Loucy (cell line): ENCODE measurements at regions not wholly inside any gene's neighbourhood (a gene's known extent, or its start where the extent isn't known, plus 50 kb on each side); places are given as distances from the start of the nearest gene placed in this dataset.
A peak's percentile ranks its signal among the peaks of the same experiment; 100 is the strongest.

Experiments used
- H2AFZ ChIP-seq: fragments of 200-600 bp; sonication (generic); 2 replicates; pipeline ENCODE4 v1.6.0; 2016; ENCODE audit warnings: antibody characterized with exemption, mild to moderate bottlenecking, low read length, moderate library complexity
- H3F3A ChIP-seq: fragments of 200-600 bp; 2 replicates; pipeline ENCODE4 v1.6.0; 2016; ENCODE audit warnings: antibody characterized with exemption, low read depth, mild to moderate bottlenecking
- H3K27me3 ChIP-seq: fragments of 200-600 bp; sonication (generic); 2 replicates; pipeline ENCODE4 v1.6.1; 2014; ENCODE audit warnings: low read length, mild to moderate bottlenecking; ENCODE audit not compliant: insufficient read depth, poor library complexity, severe bottlenecking
- H3K36me3 ChIP-seq: fragments of 200-600 bp; sonication (generic); 2 replicates; pipeline ENCODE4 v1.6.1; 2016; ENCODE audit warnings: low read length; ENCODE audit not compliant: insufficient read depth
- H3K4me1 ChIP-seq: fragments of 200-600 bp; sonication (generic); 2 replicates; pipeline ENCODE4 v1.5.1; 2014; ENCODE audit warnings: low read length, mild to moderate bottlenecking; ENCODE audit not compliant: insufficient read depth, poor library complexity, severe bottlenecking
- H3K4me2 ChIP-seq: fragments of 200-600 bp; sonication (generic); 2 replicates; pipeline ENCODE4 v1.6.0; 2014; ENCODE audit warnings: antibody characterized with exemption, low read length, low read depth, mild to moderate bottlenecking; ENCODE audit not compliant: poor library complexity, severe bottlenecking
- H3K4me3 ChIP-seq: fragments of 200-600 bp; sonication (generic); 2 replicates; pipeline ENCODE4 v1.5.1; 2014; ENCODE audit warnings: low read length, mild to moderate bottlenecking, mixed read lengths; ENCODE audit not compliant: poor library complexity, severe bottlenecking
- H3K79me2 ChIP-seq: fragments of 200-600 bp; sonication (generic); 2 replicates; pipeline ENCODE4 v1.6.1; 2014; ENCODE audit warnings: low read length; ENCODE audit not compliant: insufficient read depth
- H3K9ac ChIP-seq: fragments of 200-600 bp; sonication (generic); 2 replicates; pipeline ENCODE4 v1.6.0; 2014; ENCODE audit warnings: mild to moderate bottlenecking, low read depth, low read length, moderate library complexity; ENCODE audit not compliant: poor library complexity, severe bottlenecking
- H3K9me2 ChIP-seq: fragments of 200-600 bp; sonication (generic); replicated peaks from 2 replicates; pipeline ENCODE4 v1.6.1; 2016; ENCODE audit warnings: low read depth, low read length, mixed read lengths
- H3K9me3 ChIP-seq: fragments of 200-600 bp; sonication (generic); 2 replicates; pipeline ENCODE4 v1.6.1; 2014; ENCODE audit warnings: mild to moderate bottlenecking, antibody characterized with exemption, low read length, low read depth; ENCODE audit not compliant: insufficient read depth
- H4K20me1 ChIP-seq: fragments of 200-600 bp; sonication (generic); 2 replicates; pipeline ENCODE4 v1.6.0; 2014; ENCODE audit warnings: antibody characterized with exemption, low read length, mild to moderate bottlenecking; ENCODE audit not compliant: insufficient read depth, poor library complexity, severe bottlenecking
- EZH2phosphoT487 ChIP-seq: fragments of 200-600 bp; IDR thresholded peaks from 2 replicates; pipeline ENCODE4 v1.6.1; 2018; ENCODE audit warnings: antibody characterized with exemption, mild to moderate bottlenecking, moderate library complexity, borderline replicate concordance
- TF ChIP-seq, protein P1 (sequence below): fragments of 200-600 bp; sonication (generic); conservative IDR thresholded peaks from 2 replicates; pipeline ENCODE4 v1.5.1; 2014; ENCODE audit warnings: mild to moderate bottlenecking, antibody characterized with exemption, low read length

DNA sequence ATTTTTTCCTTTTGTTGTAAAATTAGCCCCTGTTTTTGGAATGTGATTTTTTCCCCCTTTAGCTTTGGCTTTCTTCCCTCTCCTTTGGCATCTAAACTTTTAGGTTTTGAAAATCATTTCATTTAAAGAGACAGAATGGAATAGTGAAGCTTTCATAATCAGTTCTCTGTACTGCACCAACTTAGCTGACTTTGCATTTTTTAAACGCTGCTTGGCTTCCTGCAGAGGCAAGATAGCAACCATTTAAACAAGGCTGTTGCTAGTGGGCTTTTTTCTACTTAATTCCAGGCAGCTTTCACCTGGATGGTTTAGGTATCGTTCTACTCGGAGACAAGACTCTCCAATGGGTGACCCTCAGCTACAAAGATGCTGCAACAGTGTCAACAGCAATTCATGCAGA is 267.9 kb upstream of the PKDCC start:
- Histone ChIP-seq H3K9ac (no peak overlapping the region), H3K36me3 (no peaks in the 10 kb centered on the region), H3K4me2 (no peak overlapping the region), H3K9me2 (no peaks in the 10 kb centered on the region), H3K79me2 (no peaks in the 10 kb centered on the region), H4K20me1 (no peaks in the 10 kb centered on the region), H2AFZ (no peak overlapping the region), H3K9me3 (no peaks in the 10 kb centered on the region), H3K4me3 (no peak overlapping the region), H3K27me3 (no peaks in the 10 kb centered on the region), H3K4me1 (no peaks in the 10 kb centered on the region), H3F3A (no peaks in the 10 kb centered on the region)
- TF ChIP-seq, protein P1, sequence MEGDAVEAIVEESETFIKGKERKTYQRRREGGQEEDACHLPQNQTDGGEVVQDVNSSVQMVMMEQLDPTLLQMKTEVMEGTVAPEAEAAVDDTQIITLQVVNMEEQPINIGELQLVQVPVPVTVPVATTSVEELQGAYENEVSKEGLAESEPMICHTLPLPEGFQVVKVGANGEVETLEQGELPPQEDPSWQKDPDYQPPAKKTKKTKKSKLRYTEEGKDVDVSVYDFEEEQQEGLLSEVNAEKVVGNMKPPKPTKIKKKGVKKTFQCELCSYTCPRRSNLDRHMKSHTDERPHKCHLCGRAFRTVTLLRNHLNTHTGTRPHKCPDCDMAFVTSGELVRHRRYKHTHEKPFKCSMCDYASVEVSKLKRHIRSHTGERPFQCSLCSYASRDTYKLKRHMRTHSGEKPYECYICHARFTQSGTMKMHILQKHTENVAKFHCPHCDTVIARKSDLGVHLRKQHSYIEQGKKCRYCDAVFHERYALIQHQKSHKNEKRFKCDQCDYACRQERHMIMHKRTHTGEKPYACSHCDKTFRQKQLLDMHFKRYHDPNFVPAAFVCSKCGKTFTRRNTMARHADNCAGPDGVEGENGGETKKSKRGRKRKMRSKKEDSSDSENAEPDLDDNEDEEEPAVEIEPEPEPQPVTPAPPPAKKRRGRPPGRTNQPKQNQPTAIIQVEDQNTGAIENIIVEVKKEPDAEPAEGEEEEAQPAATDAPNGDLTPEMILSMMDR, result no peak
- TF ChIP-seq EZH2phosphoT487, result no peak

DNA sequence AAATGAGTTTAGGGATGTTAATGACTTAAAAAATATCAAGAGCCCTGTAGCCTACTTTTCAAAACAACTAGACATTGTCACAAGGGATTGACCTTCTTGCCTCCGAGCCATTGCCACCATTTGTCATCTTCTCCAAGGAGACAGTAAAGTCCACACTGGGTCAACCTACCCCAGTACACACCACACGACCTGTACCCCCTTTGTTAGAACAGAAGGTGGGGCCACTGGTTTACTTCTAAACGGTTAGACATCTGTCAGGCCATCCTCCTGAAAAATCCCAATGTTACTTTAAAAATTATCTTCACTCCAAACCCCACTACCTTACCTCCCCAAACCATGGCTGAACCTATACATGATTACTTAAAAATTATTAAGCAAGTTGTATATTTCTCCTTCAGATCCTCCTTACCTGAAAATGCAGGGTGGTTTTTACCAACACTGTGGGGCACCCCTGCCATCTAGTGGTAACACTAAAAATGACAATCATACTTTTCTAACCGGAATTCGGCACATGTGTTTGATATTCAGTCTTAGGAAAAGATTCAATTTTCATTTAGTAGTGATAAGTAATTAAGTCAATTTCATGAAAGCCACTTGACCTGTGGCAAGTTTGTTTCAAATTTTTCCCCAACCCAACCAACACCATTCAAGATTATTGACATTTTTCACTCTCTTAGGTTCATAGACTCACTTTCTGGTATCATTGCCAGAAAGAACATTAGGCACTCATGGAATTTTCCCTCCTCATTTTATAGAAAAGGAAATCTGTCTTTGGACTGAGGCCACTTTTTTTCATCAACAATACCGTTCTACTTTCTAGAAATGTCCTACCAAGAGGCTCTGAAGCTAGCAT is 265.3 kb upstream of the PKDCC start:
- Histone ChIP-seq H4K20me1 (no peaks in the 10 kb centered on the region), H3K4me1 (no peaks in the 10 kb centered on the region), H3K9ac (no peak overlapping the region), H3K36me3 (no peaks in the 10 kb centered on the region), H3K4me2 (no peak overlapping the region), H3F3A (no peaks in the 10 kb centered on the region), H3K79me2 (no peaks in the 10 kb centered on the region), H3K27me3 (no peaks in the 10 kb centered on the region), H3K4me3 (no peak overlapping the region), H3K9me2 (no peaks in the 10 kb centered on the region), H2AFZ (no peak overlapping the region), H3K9me3 (no peaks in the 10 kb centered on the region)
- TF ChIP-seq, protein P1, result peak; percentile 93
- no peak for TF ChIP-seq EZH2phosphoT487

DNA sequence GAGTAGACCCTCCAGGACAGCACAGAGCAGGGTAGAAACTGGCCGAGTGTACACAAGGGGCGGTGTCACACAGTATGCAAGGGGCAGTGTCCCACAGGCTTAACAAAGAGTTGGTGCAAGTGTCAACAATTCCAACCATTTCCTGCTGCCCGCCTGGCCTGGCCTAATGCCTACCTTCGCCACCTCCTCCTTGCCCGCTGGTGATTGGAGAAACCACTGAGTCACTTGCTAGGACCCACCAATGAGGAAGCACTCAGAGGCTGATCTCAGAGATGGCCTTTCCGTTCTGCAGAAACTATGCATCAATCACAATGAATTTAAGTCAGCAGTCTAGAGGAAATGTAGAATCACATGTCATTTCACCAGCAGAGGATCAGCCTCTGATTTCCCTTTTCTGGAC is 263.3 kb upstream of the PKDCC start:
- Histone ChIP-seq H3K79me2 (no peaks in the 10 kb centered on the region), H3K4me2 (no peak overlapping the region), H3K9ac (no peak overlapping the region), H3K4me3 (no peak overlapping the region), H3K27me3 (no peaks in the 10 kb centered on the region), H2AFZ (no peak overlapping the region), H3K9me3 (no peaks in the 10 kb centered on the region), H4K20me1 (no peaks in the 10 kb centered on the region), H3K36me3 (no peaks in the 10 kb centered on the region), H3K9me2 (no peaks in the 10 kb centered on the region), H3K4me1 (no peaks in the 10 kb centered on the region), H3F3A (no peaks in the 10 kb centered on the region)
- TF ChIP-seq, protein P1, result no peak
- no peak for TF ChIP-seq EZH2phosphoT487
